Omental fat pad (tissue), 3 donors: ENCODE measurements at regions not wholly inside any gene's neighbourhood (a gene's known extent, or its start where the extent isn't known, plus 50 kb on each side); places are given as distances from the start of the nearest gene placed in this dataset.

Source experiments
- ATAC-seq: fragments of 150-250 bp; one replicate; pipeline ENCODE4 v1.9.1; 2016; ENCODE audit warnings: mild to moderate bottlenecking, moderate library complexity; ENCODE audit not compliant: low FRiP score
- DNase-seq: peaks from one replicate; pipeline ENCODE4 v3.0.0-alpha.2; 2019; ENCODE audit warnings: low spot score
- CTCF ChIP-seq, 3 donors: fragments of 450-650 bp; IDR thresholded peaks; one replicate each; pipeline ENCODE4 v1.5.1; 2016 to 2017; ENCODE audit warnings: antibody characterized with exemption in 3 of 3, mild to moderate bottlenecking in 3 of 3, moderate library complexity in 2 of 3

- DNase-seq (no peak), ATAC-seq (no peak)
- TF ChIP-seq CTCF (IDR thresholded peaks at IDR 0.05), result no peak
These were observed 684.1 kb upstream of the ARGLU1 start for GRCh38 chr13:107252021-107252420.

DNA sequence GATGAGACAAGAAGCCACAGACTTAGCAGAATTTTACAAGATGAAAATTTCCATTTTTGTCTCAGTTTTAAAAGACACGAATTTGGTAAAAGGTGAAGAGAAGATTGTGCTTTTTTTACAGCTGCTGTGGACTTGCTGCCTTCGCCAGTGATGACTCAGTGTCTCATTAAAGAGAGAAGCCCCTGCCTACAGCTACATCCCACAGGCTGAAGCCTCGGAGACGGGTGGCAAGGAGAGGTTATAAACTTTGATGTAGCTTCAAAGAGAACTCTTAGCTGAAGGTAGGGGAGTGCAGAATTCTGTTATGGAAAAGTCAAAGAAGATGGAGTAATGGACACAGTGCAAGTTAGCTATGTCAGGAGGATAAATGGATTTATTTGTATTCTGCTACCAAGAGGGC is 683.4 kb upstream of the ARGLU1 start:
- no peak for DNase-seq
- no peak for TF ChIP-seq CTCF (IDR thresholded peaks at IDR 0.05)
- ATAC-seq, result no peak

DNA sequence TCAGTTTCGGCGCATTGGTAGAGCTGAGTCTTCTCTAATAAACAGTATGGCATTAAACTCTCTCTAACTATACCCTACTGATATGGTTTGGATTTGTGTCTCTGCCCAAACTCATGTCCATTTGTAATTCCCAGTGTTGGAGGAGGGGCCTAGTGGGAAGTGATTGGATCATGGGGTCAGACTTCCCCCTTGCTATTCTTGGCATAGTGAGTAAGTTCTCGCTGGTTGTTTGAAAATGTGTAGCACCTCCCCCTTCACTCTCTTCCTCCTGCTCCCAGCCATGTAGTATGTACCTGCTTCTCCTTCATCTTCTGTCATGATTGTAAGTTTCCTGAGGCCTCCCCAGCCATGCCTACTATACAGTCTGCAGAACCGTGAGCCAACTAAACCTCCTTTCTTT is 682.7 kb upstream of the ARGLU1 start:
- no peak for TF ChIP-seq CTCF (IDR thresholded peaks at IDR 0.05)
- no peak for ATAC-seq
- no peak for DNase-seq

GRCh38 chr13:107244241-107244640 is 676.3 kb upstream of the ARGLU1 start:
- ATAC-seq (no peak), DNase-seq (no peak)
- TF ChIP-seq CTCF (IDR thresholded peaks at IDR 0.05), result no peak

GRCh38 chr13:107242138-107242537 is 674.2 kb upstream of the ARGLU1 start:
- ATAC-seq (no peak), DNase-seq (no peak)
- no peak for TF ChIP-seq CTCF (IDR thresholded peaks at IDR 0.05)

DNA sequence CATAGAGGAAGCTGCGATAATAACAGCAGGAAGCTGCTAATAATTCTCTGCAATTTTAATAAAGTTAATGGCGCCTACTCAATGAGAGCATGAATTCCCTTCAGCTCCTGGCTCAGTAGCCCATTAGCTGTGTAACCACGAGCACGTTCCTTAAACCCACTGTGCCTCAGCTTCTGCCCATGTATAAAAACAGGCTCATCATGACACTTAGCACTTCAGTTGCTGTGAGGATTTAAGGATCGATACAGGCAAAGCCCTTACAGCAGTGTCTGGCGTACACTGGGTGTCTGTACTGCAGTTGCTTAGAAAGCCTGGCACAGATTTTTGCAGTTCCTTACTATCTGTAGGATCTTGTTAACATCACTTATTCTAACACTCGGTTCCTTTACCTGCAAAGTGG is 673.4 kb upstream of the ARGLU1 start:
- ATAC-seq (no peak), DNase-seq (no peak)
- TF ChIP-seq CTCF (IDR thresholded peaks at IDR 0.05), result no peak

GRCh38 chr13:107239213-107239612 is 671.3 kb upstream of the ARGLU1 start:
- ATAC-seq, result no peak
- no peak for DNase-seq
- no peak for TF ChIP-seq CTCF (IDR thresholded peaks at IDR 0.05)
